ENCODE measurements at regions not wholly inside any gene's neighbourhood (a gene's known extent, or its start where the extent isn't known, plus 50 kb on each side); places are given as distances from the start of the nearest gene placed in this dataset.
"Not testable (repeated sequence)": the region's sequence is repeated elsewhere in the genome, so short reads cannot be mapped to it uniquely, and the experiment has no call there.

DNA sequence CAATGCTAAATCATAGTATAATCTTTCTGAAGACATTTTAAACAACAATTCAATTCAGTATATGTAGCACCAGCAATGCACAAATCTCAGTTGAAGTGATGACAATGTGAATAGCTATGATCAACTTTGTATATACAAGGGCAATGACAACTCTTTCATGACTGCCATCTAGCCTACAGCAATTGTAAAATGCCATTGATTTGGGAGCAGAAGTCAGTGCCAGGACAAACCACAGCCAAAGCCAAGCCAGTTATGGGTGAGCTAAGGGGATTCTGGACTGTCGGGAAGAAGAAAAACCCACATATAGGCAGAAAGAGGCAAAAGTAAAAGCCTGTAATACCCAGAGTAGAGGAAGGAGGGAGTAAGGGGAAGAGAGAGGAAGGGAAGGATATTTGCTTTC lies 238.6 kb downstream of the MID1IP1 start:
- no peak for DNase-seq (ENCODE audit: low read depth, low spot score)

DNA sequence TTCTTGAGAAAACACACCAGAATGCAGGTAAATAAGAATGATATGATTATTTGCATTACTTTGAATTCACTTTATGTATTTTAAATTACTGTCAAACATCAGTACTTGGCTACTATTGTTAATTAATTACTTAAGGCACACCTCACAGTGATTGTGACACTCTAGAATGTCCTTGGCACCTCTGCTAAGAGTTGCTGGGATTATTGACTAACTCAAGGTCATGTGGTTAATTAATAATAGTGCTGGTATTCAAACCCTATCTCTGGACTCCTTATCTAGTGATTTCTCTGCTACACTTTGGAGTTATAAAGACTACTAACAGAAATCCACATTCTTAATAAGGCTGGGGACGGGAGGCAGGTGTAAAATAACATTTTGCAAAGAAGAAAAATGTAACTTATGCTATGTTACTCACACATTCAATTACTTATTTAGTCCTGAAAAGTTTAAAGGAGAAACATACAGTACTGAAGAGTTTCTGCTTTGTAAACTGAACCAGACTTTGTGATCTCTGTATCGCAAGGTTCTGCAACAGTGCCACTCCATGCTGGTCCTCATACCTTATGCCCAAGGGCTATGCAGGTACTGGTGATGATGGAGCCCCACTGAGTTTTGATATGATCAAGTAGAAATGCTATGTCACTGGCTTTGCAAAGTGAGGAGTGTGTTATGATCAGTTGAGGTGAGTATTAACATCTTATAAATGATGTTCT lies 242.7 kb downstream of the MID1IP1 start:
- no peak for DNase-seq (ENCODE audit: low read depth, low spot score)

DNA sequence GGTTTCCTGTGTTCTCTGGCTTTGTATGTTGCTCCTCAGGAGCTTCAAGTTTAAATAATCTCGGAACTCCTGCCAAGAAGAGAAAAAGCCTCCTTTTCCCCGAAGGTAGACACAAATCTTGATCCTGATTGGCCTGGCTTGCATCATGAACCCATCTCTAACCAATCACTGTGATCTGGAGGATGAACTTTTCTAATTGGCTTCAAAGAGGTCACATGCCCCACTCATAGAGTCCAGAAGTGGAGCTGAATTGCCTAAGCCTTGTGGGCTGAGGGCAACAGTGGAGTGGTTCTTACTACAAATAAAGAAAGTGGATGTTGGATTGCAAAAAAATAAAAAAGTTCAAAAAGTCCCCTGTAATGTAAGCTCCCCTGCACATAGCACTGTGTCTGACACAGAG lies 245.9 kb downstream of the MID1IP1 start:
- DNase-seq (ENCODE audit: low read depth, low spot score) = no peak

DNA sequence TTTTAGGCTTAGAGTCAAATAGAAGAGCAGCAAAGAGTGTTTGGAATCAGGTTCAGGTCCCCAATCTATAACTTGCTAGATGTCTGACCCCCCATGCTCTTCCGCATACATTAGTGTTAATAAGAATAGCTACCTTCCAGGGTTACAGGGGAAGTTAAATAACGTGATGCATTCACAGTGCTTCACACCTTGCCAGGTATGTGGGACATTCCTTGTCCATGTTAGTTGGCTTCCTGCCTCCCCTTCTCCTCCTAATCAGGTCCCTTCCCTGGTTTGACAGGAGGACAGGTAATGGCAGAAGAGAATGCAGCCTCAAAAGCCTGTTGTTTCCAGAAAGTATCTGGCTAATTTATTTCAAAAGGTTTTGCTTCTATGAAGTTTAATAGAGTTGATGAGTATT lies 248.7 kb downstream of the MID1IP1 start:
- no peak for DNase-seq (ENCODE audit: low read depth, low spot score)

GRCh38 chrX:39050427-39050826 lies 249.2 kb downstream of the MID1IP1 start:
- no peak for DNase-seq (ENCODE audit: low read depth, low spot score)

GRCh38 chrX:39052751-39053150 lies 251.5 kb downstream of the MID1IP1 start:
- DNase-seq (ENCODE audit: low read depth, low spot score) = no peak

DNA sequence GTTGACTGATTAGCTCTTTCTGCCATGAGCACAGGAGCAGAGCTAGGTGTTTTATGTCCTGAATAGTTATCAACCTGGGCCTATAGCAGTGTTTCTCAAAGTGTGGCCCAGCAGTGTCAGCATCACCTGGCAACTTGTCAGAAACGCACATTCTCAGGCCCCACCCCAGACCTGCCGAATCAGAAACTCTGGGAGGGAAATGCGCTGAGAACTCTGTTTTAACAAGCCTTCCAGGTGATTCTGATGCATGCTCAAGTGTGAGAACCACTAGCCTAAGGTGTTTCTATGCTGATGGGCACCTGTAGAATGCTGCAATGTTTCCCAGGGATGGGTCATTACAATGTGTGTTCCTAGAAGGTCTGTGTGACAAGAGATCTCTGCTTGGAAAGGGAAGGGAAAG lies 257.5 kb downstream of the MID1IP1 start:
- no peak for DNase-seq (ENCODE audit: low read depth, low spot score)

- DNase-seq (ENCODE audit: low read depth, low spot score) = no peak
Measured at GRCh38 chrX:39059866-39060265, 258.6 kb downstream of the MID1IP1 start.

GRCh38 chrX:39063037-39063436 lies 261.8 kb downstream of the MID1IP1 start:
- no peak for DNase-seq (ENCODE audit: low read depth, low spot score)

- DNase-seq (ENCODE audit: low read depth, low spot score) = no peak
Measured at GRCh38 chrX:39063702-39064101, 262.4 kb downstream of the MID1IP1 start.

- peak; percentile 47 for DNase-seq (ENCODE audit: low read depth, low spot score)
Measured at GRCh38 chrX:39065051-39065871, 264.0 kb downstream of the MID1IP1 start.

- DNase-seq (ENCODE audit: low read depth, low spot score) = no peak
Measured at GRCh38 chrX:39067866-39068265, 266.6 kb downstream of the MID1IP1 start.

GRCh38 chrX:39068634-39069033 lies 267.4 kb downstream of the MID1IP1 start:
- not testable (repeated sequence) for DNase-seq (ENCODE audit: low read depth, low spot score)

- no peak for DNase-seq (ENCODE audit: low read depth, low spot score)
Measured at GRCh38 chrX:39070009-39070408, 268.8 kb downstream of the MID1IP1 start.

DNA sequence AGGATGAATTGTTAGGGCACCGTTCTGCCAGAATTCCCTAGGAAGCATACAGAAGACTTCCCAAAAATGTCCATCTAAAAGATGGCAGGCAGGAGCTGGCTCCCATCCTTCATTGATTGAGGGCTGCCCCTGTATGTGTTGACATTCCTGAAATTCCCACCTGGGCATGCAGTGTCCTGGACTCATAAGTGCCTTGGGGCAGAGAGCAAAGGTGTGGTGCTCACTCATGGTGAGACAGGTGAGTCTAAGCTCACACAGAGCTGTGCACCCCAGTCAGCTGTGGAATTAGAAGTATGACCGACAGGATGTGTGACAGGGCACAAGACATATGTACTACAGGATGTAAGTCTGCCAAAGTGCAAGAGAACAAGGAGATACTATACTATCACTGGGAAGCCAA lies 271.9 kb downstream of the MID1IP1 start:
- DNase-seq (ENCODE audit: low read depth, low spot score) = no peak

DNA sequence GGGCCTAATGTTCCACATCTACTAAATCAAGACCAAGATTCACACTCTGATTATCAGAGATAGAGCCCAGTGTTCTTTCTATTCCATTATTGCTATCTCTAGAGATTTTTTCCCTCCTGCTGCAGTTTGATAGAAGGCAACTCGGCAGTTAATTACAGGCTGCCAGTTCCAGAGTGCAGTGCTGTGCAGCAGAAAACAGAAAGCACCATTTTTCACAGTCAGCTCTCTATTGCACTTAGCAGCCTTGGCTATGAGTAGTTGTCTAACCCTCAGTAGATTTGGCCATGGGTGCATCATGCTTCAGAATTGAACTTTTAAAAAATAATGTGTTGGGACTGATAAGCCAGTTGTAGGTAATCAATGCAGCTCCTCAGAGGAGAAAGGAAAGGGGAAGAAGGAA lies 295.3 kb downstream of the MID1IP1 start:
- no peak for DNase-seq (ENCODE audit: low read depth, low spot score)

- DNase-seq (ENCODE audit: low read depth, low spot score) = no peak
Measured at GRCh38 chrX:39104745-39105144, 303.5 kb downstream of the MID1IP1 start.

DNA sequence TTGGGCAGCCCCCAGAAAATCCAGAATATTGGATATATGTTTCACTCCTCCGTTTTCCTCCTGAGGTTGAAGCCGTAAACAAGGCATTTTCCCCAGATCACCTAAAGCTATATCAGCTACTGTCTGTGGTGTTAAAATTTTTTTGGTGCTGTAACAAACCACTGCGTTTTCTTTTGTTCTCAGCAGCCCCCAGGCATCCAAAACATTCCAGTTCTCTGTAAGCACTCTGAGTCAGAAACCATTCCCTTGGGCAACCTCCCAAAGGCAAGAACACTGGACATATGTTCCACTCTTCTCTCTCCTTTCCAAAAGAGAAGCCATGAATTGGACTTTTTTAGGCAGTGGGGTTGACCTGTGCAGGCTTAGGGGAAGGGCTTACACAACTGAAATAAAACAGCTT lies 310.9 kb downstream of the MID1IP1 start:
- no peak for DNase-seq (ENCODE audit: low read depth, low spot score)

DNA sequence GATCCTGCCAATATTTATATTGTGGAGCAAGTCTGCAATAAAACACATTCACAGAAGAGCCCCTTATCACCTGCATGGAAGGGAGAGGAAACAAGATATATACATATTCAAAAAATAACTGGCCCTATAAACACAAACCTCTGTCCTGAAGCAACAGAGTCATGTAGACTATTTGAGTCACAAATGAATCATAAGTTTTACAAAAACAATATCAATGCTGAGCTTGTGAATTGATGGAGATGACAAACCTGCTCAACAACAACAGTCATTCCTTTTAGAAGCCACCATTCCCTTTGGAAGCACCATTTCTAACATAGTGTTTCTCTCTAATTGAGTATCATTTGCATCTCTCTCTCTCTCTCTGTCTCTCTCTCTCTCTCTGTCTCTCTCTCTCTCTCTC lies 313.9 kb downstream of the MID1IP1 start:
- DNase-seq (ENCODE audit: low read depth, low spot score) = no peak

DNA sequence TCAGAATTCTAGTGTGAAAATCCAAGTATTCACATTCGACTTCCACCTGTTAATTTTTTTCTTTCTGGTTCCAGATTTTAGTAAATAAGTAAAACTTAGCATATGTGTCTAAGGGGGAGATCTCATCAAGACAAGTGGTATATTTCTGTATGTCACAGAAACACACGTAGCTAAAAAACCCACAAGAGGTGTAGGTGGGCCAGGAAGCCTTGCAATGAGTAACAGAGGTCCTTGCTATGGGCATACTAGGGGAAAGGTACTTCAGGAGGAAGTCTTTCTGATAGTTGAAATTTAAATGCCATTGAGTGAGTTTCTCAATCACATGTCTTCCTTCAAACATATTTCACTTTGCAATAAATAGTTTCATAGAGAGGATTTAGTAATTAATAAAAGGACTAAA lies 315.8 kb downstream of the MID1IP1 start:
- no peak for DNase-seq (ENCODE audit: low read depth, low spot score)

DNA sequence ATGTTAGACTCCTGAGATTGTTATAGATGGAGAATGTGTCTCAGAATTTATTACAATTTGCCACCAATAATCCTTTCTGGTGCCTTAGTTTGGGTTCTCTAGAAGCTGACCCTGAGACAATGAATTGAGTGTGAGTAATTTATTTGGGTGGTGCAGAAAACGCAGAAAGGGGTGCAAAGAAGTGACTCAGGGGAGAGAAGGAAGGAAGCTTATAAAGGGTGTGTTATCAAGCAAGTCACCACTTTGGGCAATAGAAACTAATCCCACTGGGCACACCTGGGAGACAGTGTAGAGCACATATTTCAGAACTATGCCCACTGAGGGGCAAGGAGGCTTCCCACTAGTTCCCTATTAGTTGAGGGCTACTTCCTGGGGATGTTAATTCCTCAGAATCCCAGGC lies 320.6 kb downstream of the MID1IP1 start:
- DNase-seq (ENCODE audit: low read depth, low spot score) = no peak

DNA sequence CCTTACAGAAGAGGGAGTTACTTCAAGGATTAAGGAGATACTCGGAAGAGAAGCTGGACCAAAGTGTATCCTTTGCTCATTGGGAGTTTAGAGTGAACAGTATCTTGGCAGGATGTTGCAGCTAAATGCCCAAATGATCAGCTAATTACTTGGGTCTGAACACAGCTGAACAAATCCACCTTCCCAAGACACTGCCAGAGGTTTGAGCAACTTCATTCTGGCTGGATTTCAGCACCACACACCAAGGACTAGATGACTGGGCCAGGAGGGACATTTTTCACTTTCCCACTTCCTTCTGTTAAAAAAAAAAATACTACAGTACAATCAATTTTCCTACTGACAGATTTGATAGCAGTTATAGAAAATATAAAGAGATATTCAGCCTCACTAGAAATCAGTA lies 324.6 kb downstream of the MID1IP1 start:
- no peak for DNase-seq (ENCODE audit: low read depth, low spot score)

DNA sequence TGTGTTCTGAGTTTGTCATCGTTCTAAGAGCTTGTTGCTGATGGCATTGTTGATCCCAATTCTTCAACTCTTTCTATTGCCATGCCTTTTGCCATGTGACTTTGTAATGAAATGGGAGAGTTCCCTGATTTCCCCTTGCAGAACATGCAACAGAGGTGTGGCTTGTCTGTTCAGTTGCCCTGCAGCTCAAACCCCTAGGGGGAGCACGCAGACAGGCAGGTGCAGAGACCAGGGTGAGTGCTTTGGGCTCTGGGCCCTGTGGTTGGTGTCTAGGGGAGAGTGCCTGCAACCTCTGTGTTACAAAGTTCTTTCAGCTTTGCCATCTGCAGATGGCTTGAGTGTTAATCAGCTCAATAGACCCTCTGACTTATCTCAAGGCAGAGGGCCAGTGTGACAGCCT lies 332.7 kb downstream of the MID1IP1 start:
- no peak for DNase-seq (ENCODE audit: low read depth, low spot score)
